ENCODE measurements at regions not wholly inside any gene's neighbourhood (a gene's known extent, or its start where the extent isn't known, plus 50 kb on each side); places are given as distances from the start of the nearest gene placed in this dataset.

- TF ChIP-seq, protein P1, sequence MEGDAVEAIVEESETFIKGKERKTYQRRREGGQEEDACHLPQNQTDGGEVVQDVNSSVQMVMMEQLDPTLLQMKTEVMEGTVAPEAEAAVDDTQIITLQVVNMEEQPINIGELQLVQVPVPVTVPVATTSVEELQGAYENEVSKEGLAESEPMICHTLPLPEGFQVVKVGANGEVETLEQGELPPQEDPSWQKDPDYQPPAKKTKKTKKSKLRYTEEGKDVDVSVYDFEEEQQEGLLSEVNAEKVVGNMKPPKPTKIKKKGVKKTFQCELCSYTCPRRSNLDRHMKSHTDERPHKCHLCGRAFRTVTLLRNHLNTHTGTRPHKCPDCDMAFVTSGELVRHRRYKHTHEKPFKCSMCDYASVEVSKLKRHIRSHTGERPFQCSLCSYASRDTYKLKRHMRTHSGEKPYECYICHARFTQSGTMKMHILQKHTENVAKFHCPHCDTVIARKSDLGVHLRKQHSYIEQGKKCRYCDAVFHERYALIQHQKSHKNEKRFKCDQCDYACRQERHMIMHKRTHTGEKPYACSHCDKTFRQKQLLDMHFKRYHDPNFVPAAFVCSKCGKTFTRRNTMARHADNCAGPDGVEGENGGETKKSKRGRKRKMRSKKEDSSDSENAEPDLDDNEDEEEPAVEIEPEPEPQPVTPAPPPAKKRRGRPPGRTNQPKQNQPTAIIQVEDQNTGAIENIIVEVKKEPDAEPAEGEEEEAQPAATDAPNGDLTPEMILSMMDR (IDR thresholded peaks at IDR 0.05), result no peak
- TF ChIP-seq POLR2A (IDR thresholded peaks at IDR 0.05), result no peak
Measured at GRCh38 chr7:17432793-17433192, 134.3 kb downstream of the AHR start.

Data from right lobe of liver (tissue), 4 donors.